Upper lobe of left lung (tissue), 4 donors: ENCODE measurements at regions not wholly inside any gene's neighbourhood (a gene's known extent, or its start where the extent isn't known, plus 50 kb on each side); places are given as distances from the start of the nearest gene placed in this dataset.

Experiments
- CTCF ChIP-seq, 6 experiments: fragments of 450-650 bp in 4 of 6; fragments of 200-600 bp in 2 of 6; sonication (generic) in 2 of 6; IDR thresholded peaks; one replicate each; pipeline ENCODE4 v1.5.1; 2016 to 2019; ENCODE audit warnings: antibody characterized with exemption in 6 of 6
- POLR2AphosphoS5 ChIP-seq, 2 donors: sonication (generic); formaldehyde crosslinking; IDR thresholded peaks; one replicate each; pipeline ENCODE4 v1.5.1; 2017; ENCODE audit warnings: antibody characterized with exemption in 2 of 2

DNA sequence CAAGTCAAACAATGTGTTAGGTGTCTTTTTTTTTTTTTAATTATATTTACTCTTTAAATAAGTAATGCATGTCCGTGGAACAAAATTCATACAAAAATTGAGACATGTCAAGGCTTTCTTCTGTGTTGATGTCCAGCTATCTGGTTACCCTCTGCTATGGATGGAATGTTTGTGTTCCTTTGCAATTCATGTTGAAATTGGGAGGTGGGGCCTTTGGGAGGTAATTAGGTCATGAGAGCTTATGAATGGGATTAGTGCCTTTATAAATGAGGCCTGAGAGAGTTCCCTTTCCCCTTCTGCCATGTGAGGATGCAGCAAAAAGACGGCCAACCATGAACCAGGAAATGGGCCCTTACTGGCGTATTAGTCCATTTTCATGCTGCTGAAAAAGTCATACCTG is 83.1 kb upstream of the KCNG1 start:
- TF ChIP-seq CTCF (IDR thresholded peaks at IDR 0.05) (no peak), POLR2AphosphoS5 (IDR thresholded peaks at IDR 0.05) (no peak)
